A549 (cell line): ENCODE measurements at regions not wholly inside any gene's neighbourhood (a gene's known extent, or its start where the extent isn't known, plus 50 kb on each side); places are given as distances from the start of the nearest gene placed in this dataset.

Experiments used
- ATAC-seq, 2 experiments: fragments of 200-7000 bp in 1 of 2; fragments of >200 bp in 1 of 2; cut with Nextera tagmentation in 1 of 2; cut with Tn5 transposase in 1 of 2; 3 replicates each; pipeline versions ENCODE4 v1.8.0 to v1.9.1; 2018 to 2020; ENCODE audit warnings: mild to moderate bottlenecking in 1 of 2, moderate library complexity in 1 of 2
- CTCF ChIA-PET: fragments of 300-600 bp; sonication (Branson Sonifier 250); formaldehyde crosslinking; extraction: SDS; loops from one replicate; lab custom pipeline; 2021; ENCODE audit warnings: antibody characterized with exemption, inconsistent platforms; lab: Yijun Ruan, JAX
- POLR2A ChIA-PET: fragments of 350-600 bp; formaldehyde crosslinking; extraction: SDS; loops from one replicate; lab custom pipeline; 2021; ENCODE audit warnings: antibody characterized with exemption, inconsistent platforms; lab: Yijun Ruan, JAX
- DNase-seq, 2 experiments: peaks; one replicate each; pipeline versions ENCODE4 v3.0.0 to v3.0.0-alpha.2; 2011 to 2016; ENCODE audit warnings: low read depth in 1 of 2, low spot score in 1 of 2
- FAIRE-seq: peaks from 2 replicates; lab custom pipeline; 2011; peaks lifted over from hg19 to GRCh38; lab: Jason Lieb, UNC
- H3K27ac ChIP-seq, 2 experiments: fragments of >200 bp; sonication (Bioruptor Twin); formaldehyde crosslinking; 3 replicates each; pipeline ENCODE4 v1.5.1; 2016 to 2017
- H3K4me1 ChIP-seq: fragments of >200 bp; sonication (Bioruptor Twin); formaldehyde crosslinking; 3 replicates; pipeline ENCODE4 v1.6.1; 2016
- H3K4me2 ChIP-seq: fragments of >200 bp; sonication (Bioruptor Twin); formaldehyde crosslinking; 3 replicates; pipeline ENCODE4 v1.6.1; 2016
- H3K4me3 ChIP-seq: fragments of >200 bp; sonication (Bioruptor Twin); formaldehyde crosslinking; 3 replicates; pipeline ENCODE4 v1.5.1; 2016
- H3K9me3 ChIP-seq: fragments of >200 bp; sonication (Bioruptor Twin); formaldehyde crosslinking; 3 replicates; pipeline ENCODE4 v1.6.1; 2016
- ATOH8 ChIP-seq: fragments of 250-450 bp; sonication (Bioruptor Pico); IDR thresholded peaks from 2 replicates; pipeline ENCODE4 v1.5.0; 2020; ENCODE audit warnings: low read depth, mild to moderate bottlenecking, moderate library complexity
- BCL3 ChIP-seq: fragments of >200 bp; sonication (Bioruptor Twin); formaldehyde crosslinking; IDR thresholded peaks from 3 replicates; pipeline ENCODE4 v1.6.1; 2016
- CHD2 ChIP-seq: fragments of 150-350 bp; IDR thresholded peaks from 2 replicates; pipeline ENCODE4 v1.6.1; 2014; ENCODE audit warnings: low read length; ENCODE audit not compliant: partially characterized antibody
- CTCF ChIP-seq: fragments of >200 bp; sonication (Bioruptor Twin); formaldehyde crosslinking; IDR thresholded peaks from 3 replicates; pipeline ENCODE4 v1.5.1; 2016
- EHMT2 ChIP-seq: fragments of 200-600 bp; sonication (generic); IDR thresholded peaks from 2 replicates; pipeline ENCODE4 v1.6.1; 2016; ENCODE audit warnings: antibody characterized with exemption, low read depth, mild to moderate bottlenecking, moderate library complexity
- FOSB ChIP-seq: fragments of 250-450 bp; sonication (Bioruptor Pico); IDR thresholded peaks from 2 replicates; pipeline ENCODE4 v1.5.0; 2020; ENCODE audit warnings: mild to moderate bottlenecking, moderate library complexity
- HDAC2 ChIP-seq: fragments of 200-600 bp; sonication (generic); IDR thresholded peaks from 2 replicates; pipeline ENCODE4 v1.6.1; 2016
- HOXA7 ChIP-seq: fragments of 250-450 bp; sonication (Bioruptor Pico); IDR thresholded peaks from 2 replicates; pipeline ENCODE4 v1.5.0; 2020; ENCODE audit warnings: mild to moderate bottlenecking, moderate library complexity
- JUN ChIP-seq, 2 experiments: fragments of >200 bp; sonication (Bioruptor Twin); formaldehyde crosslinking; IDR thresholded peaks; 2 replicates in 1 of 2; 3 replicates in 1 of 2; pipeline ENCODE4 v1.6.1; 2016 to 2017
- JUNB ChIP-seq: fragments of >200 bp; sonication (Bioruptor Twin); formaldehyde crosslinking; IDR thresholded peaks from 2 replicates; pipeline ENCODE4 v1.6.1; 2016
- MAX ChIP-seq: IDR thresholded peaks from 2 replicates; pipeline ENCODE4 v1.6.1; 2012
- REST ChIP-seq: fragments of 200-600 bp; sonication (generic); IDR thresholded peaks from 2 replicates; pipeline ENCODE4 v1.6.1; 2016; ENCODE audit warnings: antibody characterized with exemption, mild to moderate bottlenecking, moderate library complexity
- RFX5 ChIP-seq: fragments of 450-650 bp; IDR thresholded peaks from 2 replicates; pipeline ENCODE4 v1.7.1; 2014; ENCODE audit warnings: antibody characterized with exemption, mild to moderate bottlenecking, moderate library complexity
- USF2 ChIP-seq: fragments of 450-650 bp; IDR thresholded peaks from 2 replicates; pipeline ENCODE4 v1.6.1; 2014; ENCODE audit warnings: antibody characterized with exemption
- ZC3H11A ChIP-seq: fragments of 450-650 bp; IDR thresholded peaks from 2 replicates; pipeline ENCODE4 v1.6.1; 2014; ENCODE audit warnings: antibody characterized with exemption, mild to moderate bottlenecking
- ZNF302 ChIP-seq: fragments of 250-450 bp; sonication (Bioruptor Pico); IDR thresholded peaks from 2 replicates; pipeline ENCODE4 v1.9.0; 2021; ENCODE audit warnings: inconsistent platforms, mild to moderate bottlenecking, moderate library complexity
- ZSCAN20 ChIP-seq: fragments of 250-450 bp; sonication (Bioruptor Pico); IDR thresholded peaks from 2 replicates; pipeline ENCODE4 v1.8.0; 2022; ENCODE audit warnings: mild to moderate bottlenecking, moderate library complexity
- WGBS: methylation state at CpG from one replicate; pipeline ENCODE4 v1.1.6; 2017; ENCODE audit errors: missing lambda C conversion rate; 5-methylcytosine and 5-hydroxymethylcytosine counted together

GRCh38 chr18:22330508-22330907 lies 87.2 kb downstream of the CTAGE1 start (continued):
- TF ChIP-seq USF2 = no peak
- TF ChIP-seq, all 56 proteins: peak for 0

- H3K4me2 ChIP-seq = no peak overlapping the region
- POLR2A ChIA-PET = no interaction called here
- DNase-seq = no peak
- H3K4me1 ChIP-seq = no peaks in the 10 kb centered on the region
- no peak overlapping the region for H3K27ac ChIP-seq
- CTCF ChIA-PET = interaction anchor here (1.2 to 1.4 kb wide), 2 partner anchors 43 to 137 kb away, joined by 3 read pairs; no protein-coding TSS in a partner anchor
- TF ChIP-seq CTCF (no peak), BCL3 (no peak), EHMT2 (no peak), ZNF302 (no peak), RFX5 (no peak), REST (no peak), ZSCAN20 (no peak), JUNB (no peak), HDAC2 (no peak), JUN (IDR thresholded peaks at IDR 0.05) (no peak), MAX (no peak), ATOH8 (CRISPR knock-in tag) (no peak), FOSB (CRISPR knock-in tag) (no peak), ZC3H11A (no peak), HOXA7 (CRISPR knock-in tag) (no peak), CHD2 (no peak)
- no peak for FAIRE-seq
- 96% methylated on average over 8 of the region's 8 CpGs for WGBS
- no peaks in the 10 kb centered on the region for H3K9me3 ChIP-seq
- H3K4me3 ChIP-seq = no peak overlapping the region
- no peak for ATAC-seq
Measured at GRCh38 chr18:22325396-22325795, 92.3 kb downstream of the CTAGE1 start.
